H1 (cell line): ENCODE measurements at regions not wholly inside any gene's neighbourhood (a gene's known extent, or its start where the extent isn't known, plus 50 kb on each side); places are given as distances from the start of the nearest gene placed in this dataset.

Experiments
- TF ChIP-seq, protein P1 (sequence below): fragments of 300-600 bp; sonication (generic); IDR thresholded peaks from 2 replicates; pipeline ENCODE4 v1.7.1; 2012; ENCODE audit warnings: low read length, moderate library complexity, mild to moderate bottlenecking, inconsistent platforms; ENCODE audit not compliant: insufficient replicate concordance

DNA sequence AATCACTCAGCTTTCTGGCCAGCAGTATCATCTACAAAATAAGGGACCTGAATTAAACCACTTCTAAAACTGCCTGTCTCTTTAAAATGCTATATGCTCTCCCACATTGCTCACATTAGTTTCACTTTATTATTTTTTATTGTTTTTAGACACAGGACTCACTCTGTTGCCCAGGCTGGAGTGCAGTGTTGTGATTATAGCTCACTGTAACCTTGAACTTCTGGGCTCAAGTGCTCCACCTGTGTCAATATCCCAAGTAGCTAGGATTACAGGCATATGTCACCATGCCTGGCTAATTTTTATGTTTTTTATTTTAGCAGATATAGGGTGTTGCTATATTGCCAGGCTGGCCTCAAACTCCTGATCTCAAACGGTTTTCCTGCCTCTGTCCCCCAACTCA is 591.3 kb upstream of the ZNF804A start (continued):
- TF ChIP-seq, protein P1, sequence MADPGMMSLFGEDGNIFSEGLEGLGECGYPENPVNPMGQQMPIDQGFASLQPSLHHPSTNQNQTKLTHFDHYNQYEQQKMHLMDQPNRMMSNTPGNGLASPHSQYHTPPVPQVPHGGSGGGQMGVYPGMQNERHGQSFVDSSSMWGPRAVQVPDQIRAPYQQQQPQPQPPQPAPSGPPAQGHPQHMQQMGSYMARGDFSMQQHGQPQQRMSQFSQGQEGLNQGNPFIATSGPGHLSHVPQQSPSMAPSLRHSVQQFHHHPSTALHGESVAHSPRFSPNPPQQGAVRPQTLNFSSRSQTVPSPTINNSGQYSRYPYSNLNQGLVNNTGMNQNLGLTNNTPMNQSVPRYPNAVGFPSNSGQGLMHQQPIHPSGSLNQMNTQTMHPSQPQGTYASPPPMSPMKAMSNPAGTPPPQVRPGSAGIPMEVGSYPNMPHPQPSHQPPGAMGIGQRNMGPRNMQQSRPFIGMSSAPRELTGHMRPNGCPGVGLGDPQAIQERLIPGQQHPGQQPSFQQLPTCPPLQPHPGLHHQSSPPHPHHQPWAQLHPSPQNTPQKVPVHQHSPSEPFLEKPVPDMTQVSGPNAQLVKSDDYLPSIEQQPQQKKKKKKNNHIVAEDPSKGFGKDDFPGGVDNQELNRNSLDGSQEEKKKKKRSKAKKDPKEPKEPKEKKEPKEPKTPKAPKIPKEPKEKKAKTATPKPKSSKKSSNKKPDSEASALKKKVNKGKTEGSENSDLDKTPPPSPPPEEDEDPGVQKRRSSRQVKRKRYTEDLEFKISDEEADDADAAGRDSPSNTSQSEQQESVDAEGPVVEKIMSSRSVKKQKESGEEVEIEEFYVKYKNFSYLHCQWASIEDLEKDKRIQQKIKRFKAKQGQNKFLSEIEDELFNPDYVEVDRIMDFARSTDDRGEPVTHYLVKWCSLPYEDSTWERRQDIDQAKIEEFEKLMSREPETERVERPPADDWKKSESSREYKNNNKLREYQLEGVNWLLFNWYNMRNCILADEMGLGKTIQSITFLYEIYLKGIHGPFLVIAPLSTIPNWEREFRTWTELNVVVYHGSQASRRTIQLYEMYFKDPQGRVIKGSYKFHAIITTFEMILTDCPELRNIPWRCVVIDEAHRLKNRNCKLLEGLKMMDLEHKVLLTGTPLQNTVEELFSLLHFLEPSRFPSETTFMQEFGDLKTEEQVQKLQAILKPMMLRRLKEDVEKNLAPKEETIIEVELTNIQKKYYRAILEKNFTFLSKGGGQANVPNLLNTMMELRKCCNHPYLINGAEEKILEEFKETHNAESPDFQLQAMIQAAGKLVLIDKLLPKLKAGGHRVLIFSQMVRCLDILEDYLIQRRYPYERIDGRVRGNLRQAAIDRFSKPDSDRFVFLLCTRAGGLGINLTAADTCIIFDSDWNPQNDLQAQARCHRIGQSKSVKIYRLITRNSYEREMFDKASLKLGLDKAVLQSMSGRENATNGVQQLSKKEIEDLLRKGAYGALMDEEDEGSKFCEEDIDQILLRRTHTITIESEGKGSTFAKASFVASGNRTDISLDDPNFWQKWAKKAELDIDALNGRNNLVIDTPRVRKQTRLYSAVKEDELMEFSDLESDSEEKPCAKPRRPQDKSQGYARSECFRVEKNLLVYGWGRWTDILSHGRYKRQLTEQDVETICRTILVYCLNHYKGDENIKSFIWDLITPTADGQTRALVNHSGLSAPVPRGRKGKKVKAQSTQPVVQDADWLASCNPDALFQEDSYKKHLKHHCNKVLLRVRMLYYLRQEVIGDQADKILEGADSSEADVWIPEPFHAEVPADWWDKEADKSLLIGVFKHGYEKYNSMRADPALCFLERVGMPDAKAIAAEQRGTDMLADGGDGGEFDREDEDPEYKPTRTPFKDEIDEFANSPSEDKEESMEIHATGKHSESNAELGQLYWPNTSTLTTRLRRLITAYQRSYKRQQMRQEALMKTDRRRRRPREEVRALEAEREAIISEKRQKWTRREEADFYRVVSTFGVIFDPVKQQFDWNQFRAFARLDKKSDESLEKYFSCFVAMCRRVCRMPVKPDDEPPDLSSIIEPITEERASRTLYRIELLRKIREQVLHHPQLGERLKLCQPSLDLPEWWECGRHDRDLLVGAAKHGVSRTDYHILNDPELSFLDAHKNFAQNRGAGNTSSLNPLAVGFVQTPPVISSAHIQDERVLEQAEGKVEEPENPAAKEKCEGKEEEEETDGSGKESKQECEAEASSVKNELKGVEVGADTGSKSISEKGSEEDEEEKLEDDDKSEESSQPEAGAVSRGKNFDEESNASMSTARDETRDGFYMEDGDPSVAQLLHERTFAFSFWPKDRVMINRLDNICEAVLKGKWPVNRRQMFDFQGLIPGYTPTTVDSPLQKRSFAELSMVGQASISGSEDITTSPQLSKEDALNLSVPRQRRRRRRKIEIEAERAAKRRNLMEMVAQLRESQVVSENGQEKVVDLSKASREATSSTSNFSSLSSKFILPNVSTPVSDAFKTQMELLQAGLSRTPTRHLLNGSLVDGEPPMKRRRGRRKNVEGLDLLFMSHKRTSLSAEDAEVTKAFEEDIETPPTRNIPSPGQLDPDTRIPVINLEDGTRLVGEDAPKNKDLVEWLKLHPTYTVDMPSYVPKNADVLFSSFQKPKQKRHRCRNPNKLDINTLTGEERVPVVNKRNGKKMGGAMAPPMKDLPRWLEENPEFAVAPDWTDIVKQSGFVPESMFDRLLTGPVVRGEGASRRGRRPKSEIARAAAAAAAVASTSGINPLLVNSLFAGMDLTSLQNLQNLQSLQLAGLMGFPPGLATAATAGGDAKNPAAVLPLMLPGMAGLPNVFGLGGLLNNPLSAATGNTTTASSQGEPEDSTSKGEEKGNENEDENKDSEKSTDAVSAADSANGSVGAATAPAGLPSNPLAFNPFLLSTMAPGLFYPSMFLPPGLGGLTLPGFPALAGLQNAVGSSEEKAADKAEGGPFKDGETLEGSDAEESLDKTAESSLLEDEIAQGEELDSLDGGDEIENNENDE = no peak
